BLaER1 treated with 17β-estradiol and CSF1 and Interleukin-3, amounts not matched to agents 10 nM and 100 nM (cell line): ENCODE measurements at regions not wholly inside any gene's neighbourhood (a gene's known extent, or its start where the extent isn't known, plus 50 kb on each side); places are given as distances from the start of the nearest gene placed in this dataset.

ENCODE experiments used
- H3K27ac ChIP-seq, 11 experiments: shearing (Covaris generic); formaldehyde crosslinking; 2 replicates each; pipeline ENCODE4 v1.8.1; 2022
- H3K27me3 ChIP-seq, 11 experiments: shearing (Covaris generic); formaldehyde crosslinking; 2 replicates each; pipeline ENCODE4 v1.8.1; 2022
- H3K36me3 ChIP-seq, 11 experiments: shearing (Covaris generic); formaldehyde crosslinking; 2 replicates each; pipeline ENCODE4 v1.8.1; 2022
- H3K4me1 ChIP-seq, 10 experiments: shearing (Covaris generic); formaldehyde crosslinking; 2 replicates each; pipeline ENCODE4 v1.8.1; 2022
- H3K4me2 ChIP-seq, 11 experiments: shearing (Covaris generic); formaldehyde crosslinking; 2 replicates each; pipeline ENCODE4 v1.8.1; 2022
- H3K4me3 ChIP-seq, 10 experiments: shearing (Covaris generic); formaldehyde crosslinking; 2 replicates each; pipeline ENCODE4 v1.8.1; 2022
- H3K9ac ChIP-seq, 11 experiments: shearing (Covaris generic); formaldehyde crosslinking; 2 replicates each; pipeline ENCODE4 v1.8.1; 2022
- H3K9me3 ChIP-seq, 11 experiments: shearing (Covaris generic); formaldehyde crosslinking; replicated peaks in 1 of 11; 2 replicates each; pipeline ENCODE4 v1.8.1; 2022
- H4K20me1 ChIP-seq, 11 experiments: shearing (Covaris generic); formaldehyde crosslinking; 2 replicates each; pipeline ENCODE4 v1.8.1; 2022
- Cebpa-rat ChIP-seq, 11 experiments: shearing (Covaris generic); IDR thresholded peaks; 2 replicates each; pipeline ENCODE4 v1.8.1; 2022

GRCh38 chr13:72523049-72523448 lies 204.4 kb downstream of the MZT1 start:
- no peak for TF ChIP-seq Cebpa-rat (IDR thresholded peaks at IDR 0.05)
- no peaks in the 10 kb centered on the region for H3K27me3 ChIP-seq
- no peak overlapping the region for H3K27ac ChIP-seq
- no peaks in the 10 kb centered on the region for H3K9me3 ChIP-seq
- H3K4me1 ChIP-seq: peaks cover 0 to 4% (median 0%) of the 10 kb centered on the region in 10 experiments; a peak in 1 of 20 replicates
- H4K20me1 ChIP-seq: no peaks in the 10 kb centered on the region
- no peak overlapping the region for H3K9ac ChIP-seq
- H3K4me3 ChIP-seq: no peak overlapping the region
- no peak overlapping the region for H3K4me2 ChIP-seq
- H3K36me3 ChIP-seq: no peaks in the 10 kb centered on the region

GRCh38 chr13:72521940-72522661 lies 205.3 kb downstream of the MZT1 start:
- Histone ChIP-seq H3K27me3 (no peaks in the 10 kb centered on the region), H3K4me1 (peaks cover 0 to 4% (median 0%) of the 10 kb centered on the region in 10 experiments; a peak in 1 of 20 replicates), H4K20me1 (no peaks in the 10 kb centered on the region), H3K9me3 (no peaks in the 10 kb centered on the region), H3K36me3 (no peaks in the 10 kb centered on the region), H3K27ac (no peak overlapping the region), H3K9ac (no peak overlapping the region), H3K4me2 (no peak overlapping the region), H3K4me3 (no peak overlapping the region)
- no peak for TF ChIP-seq Cebpa-rat (IDR thresholded peaks at IDR 0.05)

DNA sequence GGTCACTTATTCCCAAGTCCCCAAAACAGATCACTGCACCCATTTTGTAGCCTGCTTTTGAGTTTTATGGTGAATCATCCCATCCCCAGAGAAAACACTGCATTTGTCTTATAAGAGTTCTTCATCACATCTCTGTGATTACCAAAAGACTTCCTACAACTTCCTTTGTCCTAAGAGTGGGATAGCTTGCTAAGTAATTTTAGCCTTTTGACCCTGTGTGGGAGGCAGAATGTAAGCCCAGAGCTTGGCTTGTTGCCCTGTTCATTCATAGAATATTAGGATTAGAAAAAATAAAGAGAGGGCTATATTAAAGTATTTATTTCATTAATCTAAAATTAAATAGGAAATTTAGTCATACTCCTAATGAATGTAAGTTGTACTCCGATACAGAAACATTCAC lies 213.3 kb downstream of the MZT1 start:
- Histone ChIP-seq H3K9ac (no peak overlapping the region), H3K4me1 (no peaks in the 10 kb centered on the region), H3K9me3 (no peaks in the 10 kb centered on the region), H3K4me2 (peak overlapping the region in 1 of 11 experiments; percentile 17; a peak in 1 of 22 replicates), H3K27ac (no peak overlapping the region), H3K4me3 (no peak overlapping the region), H3K36me3 (no peaks in the 10 kb centered on the region), H4K20me1 (no peaks in the 10 kb centered on the region), H3K27me3 (no peaks in the 10 kb centered on the region)
- no peak for TF ChIP-seq Cebpa-rat (IDR thresholded peaks at IDR 0.05)

- Histone ChIP-seq H3K36me3 (no peaks in the 10 kb centered on the region), H3K27me3 (no peaks in the 10 kb centered on the region), H3K27ac (no peak overlapping the region), H3K9me3 (no peaks in the 10 kb centered on the region), H3K9ac (no peak overlapping the region), H4K20me1 (no peaks in the 10 kb centered on the region), H3K4me3 (no peak overlapping the region), H3K4me1 (peaks cover 0 to 9% (median 0%) of the 10 kb centered on the region in 10 experiments; a peak in 1 of 20 replicates), H3K4me2 (no peak overlapping the region)
- TF ChIP-seq Cebpa-rat (IDR thresholded peaks at IDR 0.05): no peak
Observed at GRCh38 chr13:72508392-72508791, 219.0 kb downstream of the MZT1 start.

- TF ChIP-seq Cebpa-rat (IDR thresholded peaks at IDR 0.05): no peak
Observed at GRCh38 chr13:72507416-72508199, 219.8 kb downstream of the MZT1 start.

DNA sequence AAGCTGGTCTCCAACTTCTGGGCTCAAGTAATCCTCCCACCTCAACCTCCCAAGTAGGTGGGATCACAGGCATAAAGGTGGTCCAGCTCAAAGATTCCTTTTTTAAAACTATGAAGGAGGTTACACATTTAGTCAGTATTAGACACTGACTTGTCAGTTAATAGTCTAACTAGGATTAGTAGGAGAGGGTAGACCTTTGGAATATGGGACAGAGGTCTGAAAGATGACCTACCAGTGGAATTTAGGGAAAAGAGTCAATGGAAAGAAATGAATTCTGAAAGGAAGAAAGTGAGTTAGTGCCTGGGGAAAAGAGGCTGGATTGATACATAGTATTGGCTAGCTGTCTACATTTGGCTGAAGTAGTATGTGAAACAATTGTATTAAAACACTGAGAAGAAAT lies 220.7 kb downstream of the MZT1 start:
- H3K36me3 ChIP-seq: no peaks in the 10 kb centered on the region
- no peaks in the 10 kb centered on the region for H4K20me1 ChIP-seq
- no peaks in the 10 kb centered on the region for H3K9me3 ChIP-seq
- H3K9ac ChIP-seq: no peak overlapping the region
- H3K4me1 ChIP-seq: peaks cover 0 to 9% (median 0%) of the 10 kb centered on the region in 10 experiments; a peak in 1 of 20 replicates
- no peak overlapping the region for H3K27ac ChIP-seq
- no peak overlapping the region for H3K4me2 ChIP-seq
- H3K27me3 ChIP-seq: no peaks in the 10 kb centered on the region
- TF ChIP-seq Cebpa-rat (IDR thresholded peaks at IDR 0.05): no peak
- H3K4me3 ChIP-seq: no peak overlapping the region

More at GRCh38 chr13:72507416-72508199, 219.8 kb downstream of the MZT1 start:
- no peaks in the 10 kb centered on the region for H4K20me1 ChIP-seq
- H3K36me3 ChIP-seq: no peaks in the 10 kb centered on the region
- no peaks in the 10 kb centered on the region for H3K27me3 ChIP-seq
- peaks cover 0 to 9% (median 0%) of the 10 kb centered on the region in 10 experiments; a peak in 1 of 20 replicates for H3K4me1 ChIP-seq
- H3K9me3 ChIP-seq: no peaks in the 10 kb centered on the region
- no peak overlapping the region for H3K4me2 ChIP-seq
- H3K9ac ChIP-seq: no peak overlapping the region
- no peak overlapping the region for H3K4me3 ChIP-seq
- H3K27ac ChIP-seq: no peak overlapping the region

- H3K4me3 ChIP-seq: no peak overlapping the region
- H3K9ac ChIP-seq: no peak overlapping the region
- H3K4me1 ChIP-seq: peaks cover 0 to 9% (median 0%) of the 10 kb centered on the region in 10 experiments; a peak in 1 of 20 replicates
- no peaks in the 10 kb centered on the region for H3K27me3 ChIP-seq
- H4K20me1 ChIP-seq: no peaks in the 10 kb centered on the region
- no peaks in the 10 kb centered on the region for H3K9me3 ChIP-seq
- H3K4me2 ChIP-seq: no peak overlapping the region
- H3K27ac ChIP-seq: no peak overlapping the region
- no peaks in the 10 kb centered on the region for H3K36me3 ChIP-seq
- TF ChIP-seq Cebpa-rat (IDR thresholded peaks at IDR 0.05): no peak
Observed at GRCh38 chr13:72505376-72505775, 222.1 kb downstream of the MZT1 start.

DNA sequence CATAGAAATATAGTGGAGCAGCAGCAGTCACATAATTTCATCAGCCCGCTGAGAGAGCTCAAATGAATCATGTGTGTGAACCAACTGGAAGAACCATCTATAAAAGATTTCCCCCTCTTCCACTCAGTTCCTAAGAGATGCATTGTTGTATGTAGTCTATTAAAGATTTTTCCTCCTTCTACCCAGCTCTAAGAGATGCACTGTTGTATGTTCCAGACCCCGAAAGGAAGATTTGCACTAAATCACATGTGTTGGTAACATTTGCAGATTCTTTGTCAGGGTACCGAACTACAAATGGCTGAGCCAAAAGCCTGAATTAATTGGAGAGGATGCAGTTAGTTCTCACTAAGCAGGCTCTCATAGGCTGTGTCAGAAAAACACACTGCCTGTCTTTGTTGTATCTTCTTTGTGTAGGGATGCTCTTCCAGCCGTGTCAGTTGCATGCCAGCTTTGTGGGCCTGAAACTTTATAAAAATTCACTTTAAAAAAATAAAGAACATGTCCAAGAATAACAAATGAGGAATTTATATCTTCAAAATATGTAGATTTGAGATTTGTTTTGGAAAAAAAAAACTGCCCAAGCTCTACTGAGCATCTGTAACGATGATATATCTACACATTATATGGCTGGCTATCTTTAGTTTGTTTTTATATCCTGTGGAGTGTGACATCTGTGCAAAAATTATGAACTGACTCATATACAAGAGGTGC lies 223.1 kb downstream of the MZT1 start:
- H3K36me3 ChIP-seq: no peaks in the 10 kb centered on the region
- TF ChIP-seq Cebpa-rat (IDR thresholded peaks at IDR 0.05): no peak
- H3K4me2 ChIP-seq: no peak overlapping the region
- H3K4me3 ChIP-seq: no peak overlapping the region
- H3K27ac ChIP-seq: no peak overlapping the region
- peaks cover 0 to 9% (median 0%) of the 10 kb centered on the region in 10 experiments; a peak in 1 of 20 replicates for H3K4me1 ChIP-seq
- no peak overlapping the region for H3K9ac ChIP-seq
- H3K9me3 ChIP-seq: no peaks in the 10 kb centered on the region
- H4K20me1 ChIP-seq: no peaks in the 10 kb centered on the region
- no peaks in the 10 kb centered on the region for H3K27me3 ChIP-seq

- no peaks in the 10 kb centered on the region for H4K20me1 ChIP-seq
- H3K9me3 ChIP-seq: no peaks in the 10 kb centered on the region
- no peak overlapping the region for H3K4me3 ChIP-seq
- 0 out of 20 replicates have a peak, but pooled peaks cover 0 to 3% (median 0%) of the 10 kb centered on the region in 10 experiments for H3K4me1 ChIP-seq
- no peak for TF ChIP-seq Cebpa-rat (IDR thresholded peaks at IDR 0.05)
- H3K4me2 ChIP-seq: no peak overlapping the region
- no peaks in the 10 kb centered on the region for H3K27me3 ChIP-seq
- H3K36me3 ChIP-seq: no peaks in the 10 kb centered on the region
- no peak overlapping the region for H3K9ac ChIP-seq
- H3K27ac ChIP-seq: no peak overlapping the region
Observed at GRCh38 chr13:72500851-72501250, 226.6 kb downstream of the MZT1 start.
